AG09309 (cell line): ENCODE measurements at regions not wholly inside any gene's neighbourhood (a gene's known extent, or its start where the extent isn't known, plus 50 kb on each side); places are given as distances from the start of the nearest gene placed in this dataset.
A peak's percentile ranks its signal among the peaks of the same experiment; 100 is the strongest.

Source experiments
- DNase-seq: peaks from one replicate; pipeline ENCODE4 v3.0.0-alpha.2; 2010; ENCODE audit warnings: low read depth
- H3K4me3 ChIP-seq: 2 replicates; pipeline ENCODE4 v1.5.1; 2011; ENCODE audit warnings: mild to moderate bottlenecking, low read depth, low read length, moderate library complexity; ENCODE audit not compliant: control insufficient read depth
- TF ChIP-seq, protein P1 (sequence below): IDR thresholded peaks from 2 replicates; pipeline ENCODE4 v1.5.1; 2011; ENCODE audit warnings: mild to moderate bottlenecking, low read depth, low read length, inconsistent platforms; ENCODE audit not compliant: insufficient read depth, control insufficient read depth; ENCODE audit errors: missing control alignments

GRCh38 chrX:13933352-13933751 is 96.3 kb downstream of the GEMIN8 start:
- no peak for DNase-seq
- no peak overlapping the region for H3K4me3 ChIP-seq
- TF ChIP-seq, protein P1, sequence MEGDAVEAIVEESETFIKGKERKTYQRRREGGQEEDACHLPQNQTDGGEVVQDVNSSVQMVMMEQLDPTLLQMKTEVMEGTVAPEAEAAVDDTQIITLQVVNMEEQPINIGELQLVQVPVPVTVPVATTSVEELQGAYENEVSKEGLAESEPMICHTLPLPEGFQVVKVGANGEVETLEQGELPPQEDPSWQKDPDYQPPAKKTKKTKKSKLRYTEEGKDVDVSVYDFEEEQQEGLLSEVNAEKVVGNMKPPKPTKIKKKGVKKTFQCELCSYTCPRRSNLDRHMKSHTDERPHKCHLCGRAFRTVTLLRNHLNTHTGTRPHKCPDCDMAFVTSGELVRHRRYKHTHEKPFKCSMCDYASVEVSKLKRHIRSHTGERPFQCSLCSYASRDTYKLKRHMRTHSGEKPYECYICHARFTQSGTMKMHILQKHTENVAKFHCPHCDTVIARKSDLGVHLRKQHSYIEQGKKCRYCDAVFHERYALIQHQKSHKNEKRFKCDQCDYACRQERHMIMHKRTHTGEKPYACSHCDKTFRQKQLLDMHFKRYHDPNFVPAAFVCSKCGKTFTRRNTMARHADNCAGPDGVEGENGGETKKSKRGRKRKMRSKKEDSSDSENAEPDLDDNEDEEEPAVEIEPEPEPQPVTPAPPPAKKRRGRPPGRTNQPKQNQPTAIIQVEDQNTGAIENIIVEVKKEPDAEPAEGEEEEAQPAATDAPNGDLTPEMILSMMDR = no peak

DNA sequence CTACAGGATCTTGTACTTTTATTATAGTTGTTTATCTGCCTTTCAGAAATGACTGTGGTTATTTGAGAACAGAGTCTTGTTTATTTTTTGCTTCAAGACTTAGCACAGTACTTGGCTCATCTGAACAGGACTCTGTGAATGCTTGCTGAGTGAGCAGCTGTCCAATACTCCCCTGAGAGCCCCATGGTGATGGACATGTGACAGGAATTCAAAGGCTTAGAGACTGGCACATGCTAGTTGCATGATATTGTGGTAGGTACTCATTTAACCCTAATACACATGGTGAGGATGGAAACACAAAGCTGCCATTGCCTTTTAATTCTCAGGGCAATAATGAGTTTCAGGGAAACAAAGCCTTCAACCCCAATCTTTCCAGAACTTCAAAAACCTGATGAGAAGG is 97.3 kb downstream of the GEMIN8 start:
- no peak for DNase-seq
- TF ChIP-seq, protein P1 = no peak
- H3K4me3 ChIP-seq = no peak overlapping the region

- TF ChIP-seq, protein P1 = no peak
- no peak for DNase-seq
- no peak overlapping the region for H3K4me3 ChIP-seq
These were observed 102.5 kb downstream of the GEMIN8 start for GRCh38 chrX:13927175-13927574.

DNA sequence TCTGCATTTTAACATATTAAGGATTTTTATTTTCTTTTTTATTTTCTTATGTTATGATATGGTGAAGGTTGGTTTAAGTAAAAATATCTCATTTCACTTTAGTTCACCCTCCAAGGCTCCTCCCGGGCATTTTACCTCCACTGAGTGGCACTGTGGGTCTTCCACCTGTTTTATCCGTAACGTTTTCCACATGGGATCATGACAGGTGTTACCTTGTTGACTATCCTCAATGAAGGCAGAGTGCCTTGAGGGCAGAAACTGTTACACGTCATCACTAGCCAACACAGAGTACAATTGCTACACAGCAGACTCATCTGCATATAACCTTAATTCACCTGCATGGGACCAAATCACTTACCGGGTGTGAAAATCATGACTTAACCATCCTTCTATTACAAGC is 105.8 kb downstream of the GEMIN8 start:
- TF ChIP-seq, protein P1 = no peak

GRCh38 chrX:13923289-13923688 is 106.4 kb upstream of the GPM6B start:
- DNase-seq = no peak
- H3K4me3 ChIP-seq = no peak overlapping the region
- TF ChIP-seq, protein P1 = no peak

More for the DNA sequence above, 105.8 kb downstream of the GEMIN8 start:
- no peak overlapping the region for H3K4me3 ChIP-seq
- no peak for DNase-seq

GRCh38 chrX:13917507-13917906 is 100.6 kb upstream of the GPM6B start:
- TF ChIP-seq, protein P1 = no peak
- H3K4me3 ChIP-seq = no peak overlapping the region
- DNase-seq = no peak

DNA sequence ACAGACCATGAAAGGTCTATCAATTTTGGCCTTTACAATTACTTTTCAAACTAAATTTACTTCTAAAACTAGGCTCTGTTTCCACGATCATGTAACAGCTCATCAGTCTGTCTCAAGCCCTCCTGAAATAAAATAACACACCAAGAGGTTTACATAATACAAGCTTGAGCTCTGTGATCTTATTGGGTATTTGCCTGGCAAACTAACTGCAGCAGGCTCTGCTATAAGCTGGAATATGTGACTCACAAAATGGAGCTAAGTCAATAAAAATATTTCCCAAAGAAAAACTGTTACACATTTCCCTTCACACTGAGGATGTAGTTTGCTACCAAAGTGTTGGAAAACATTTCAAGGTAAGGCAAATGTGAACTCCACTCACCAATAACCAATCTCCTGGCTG is 94.7 kb upstream of the GPM6B start:
- TF ChIP-seq, protein P1 = no peak
- no peak overlapping the region for H3K4me3 ChIP-seq
- peak; percentile 17 for DNase-seq
